Activated T-cell treated with anti-CD3 and anti-CD28 coated beads, Interleukin-2, amount 50 U/mL, for 48 hours (primary cell): ENCODE measurements at regions not wholly inside any gene's neighbourhood (a gene's known extent, or its start where the extent isn't known, plus 50 kb on each side); places are given as distances from the start of the nearest gene placed in this dataset.
"Not testable (repeated sequence)": the region's sequence is repeated elsewhere in the genome, so short reads cannot be mapped to it uniquely, and the experiment has no call there.

Experiments
- DNase-seq, 2 experiments: peaks; one replicate each; pipeline ENCODE4 v3.0.0-alpha.2; 2020

GRCh38 chr18:1045658-1046057 is 141.0 kb downstream of the ADCYAP1 start:
- no peak for DNase-seq

DNA sequence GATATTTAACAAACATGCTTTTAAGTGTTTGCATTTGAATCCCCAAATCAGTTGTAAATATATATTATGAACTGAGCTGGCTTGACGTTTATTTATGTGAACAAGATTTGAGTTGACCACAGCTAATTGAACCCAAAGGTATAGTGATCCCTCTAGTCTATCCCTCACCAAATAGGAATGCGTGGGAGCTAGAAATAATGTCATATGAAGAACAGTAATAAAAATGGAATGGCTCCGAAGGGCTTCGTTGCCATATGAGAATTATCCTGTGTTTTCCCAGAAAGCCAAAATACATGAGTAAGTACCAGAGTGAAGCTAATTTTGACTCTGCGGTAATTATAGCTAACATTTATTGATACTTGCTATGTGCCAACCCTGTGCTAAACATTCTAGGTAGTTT is 142.7 kb downstream of the ADCYAP1 start:
- DNase-seq = no peak

DNA sequence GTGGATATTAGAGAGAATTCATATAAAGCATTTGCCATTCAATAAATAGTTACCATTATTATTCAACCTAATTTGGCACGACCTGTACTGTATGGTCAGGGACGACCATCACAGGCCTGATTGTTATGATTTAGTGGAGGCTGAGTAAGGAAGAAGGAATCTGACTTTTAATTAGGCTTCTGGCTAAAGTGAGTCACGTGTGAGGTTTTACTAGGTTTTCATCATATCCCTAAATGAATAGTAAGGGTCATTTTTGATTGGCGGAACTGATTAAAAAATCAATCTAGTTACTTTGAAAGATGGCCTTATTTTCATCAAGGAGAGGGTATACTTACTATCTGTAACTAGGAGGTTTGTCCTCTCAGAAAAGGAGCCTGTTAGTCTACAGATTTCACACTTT is 143.4 kb downstream of the ADCYAP1 start:
- DNase-seq = no peak

DNA sequence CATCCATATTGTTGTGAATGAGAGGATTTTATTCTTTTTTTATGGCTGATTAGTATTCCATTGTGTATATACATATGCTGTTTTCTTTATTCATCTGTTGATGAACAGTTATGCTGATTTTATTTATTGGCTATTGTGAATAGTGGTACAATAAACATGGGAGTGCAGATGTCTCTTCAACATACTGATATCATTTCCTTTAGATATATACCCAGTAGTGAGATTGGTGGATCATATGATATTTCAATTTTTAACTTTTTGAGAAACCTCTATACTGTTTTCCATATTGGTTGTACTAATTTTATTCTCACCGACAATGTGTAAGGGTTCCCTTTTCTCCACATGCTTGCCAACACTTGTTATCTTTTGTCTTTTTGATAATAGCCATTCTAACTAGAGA is 144.5 kb downstream of the ADCYAP1 start:
- DNase-seq = no peak

- DNase-seq = no peak
Observed at GRCh38 chr18:1050012-1050657, 145.5 kb downstream of the ADCYAP1 start.

GRCh38 chr18:1052301-1052700 is 147.6 kb downstream of the ADCYAP1 start:
- no peak for DNase-seq

DNA sequence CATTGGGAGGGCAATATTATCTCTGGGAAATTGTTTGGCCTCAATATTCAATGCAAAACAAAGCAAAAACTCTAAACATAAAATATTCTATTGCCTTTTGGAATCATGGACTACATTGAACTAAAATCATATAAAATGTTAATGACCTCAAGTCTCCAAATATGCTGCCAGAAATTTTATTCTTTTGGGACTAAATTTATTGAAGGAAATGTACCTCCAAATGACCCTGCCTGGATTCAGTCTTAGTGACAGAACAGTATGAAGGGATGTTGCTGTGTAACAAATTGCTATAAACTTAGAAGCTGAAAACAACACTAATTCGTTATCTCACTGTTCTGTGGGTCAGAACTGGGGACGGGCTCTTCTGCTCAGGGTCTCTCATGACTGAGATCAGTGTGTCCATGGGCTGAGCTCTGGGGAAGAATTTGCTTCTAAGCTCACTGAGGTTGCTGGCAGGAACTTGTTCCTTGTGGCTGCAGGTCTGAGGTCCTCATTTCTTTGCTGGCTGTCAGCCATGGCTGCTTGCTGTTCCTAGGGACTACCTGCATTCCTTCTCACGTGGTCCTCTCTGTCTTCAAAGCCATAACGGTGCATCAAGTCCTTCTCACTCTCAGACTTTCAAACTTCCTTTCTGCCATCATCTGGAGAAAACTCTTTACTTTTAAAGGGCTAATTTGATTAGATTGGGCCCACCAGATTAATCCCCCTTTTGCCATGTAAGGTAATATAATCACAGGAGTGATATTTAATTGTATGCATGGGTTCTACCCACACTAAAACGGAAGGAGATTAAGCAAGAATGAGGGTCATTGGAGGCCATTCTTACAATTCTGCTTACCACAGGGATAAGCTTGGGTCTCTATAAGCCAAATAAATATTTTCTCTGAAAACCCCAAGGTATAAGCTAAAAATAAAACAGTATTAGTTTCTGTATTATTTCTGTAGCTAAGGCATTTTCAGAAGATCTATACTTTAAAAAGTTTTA is 149.0 kb downstream of the ADCYAP1 start:
- DNase-seq = no peak

GRCh38 chr18:1056404-1056803 is 151.7 kb downstream of the ADCYAP1 start:
- no peak for DNase-seq

- DNase-seq = no peak
Observed at GRCh38 chr18:1057367-1057766, 152.7 kb downstream of the ADCYAP1 start.

DNA sequence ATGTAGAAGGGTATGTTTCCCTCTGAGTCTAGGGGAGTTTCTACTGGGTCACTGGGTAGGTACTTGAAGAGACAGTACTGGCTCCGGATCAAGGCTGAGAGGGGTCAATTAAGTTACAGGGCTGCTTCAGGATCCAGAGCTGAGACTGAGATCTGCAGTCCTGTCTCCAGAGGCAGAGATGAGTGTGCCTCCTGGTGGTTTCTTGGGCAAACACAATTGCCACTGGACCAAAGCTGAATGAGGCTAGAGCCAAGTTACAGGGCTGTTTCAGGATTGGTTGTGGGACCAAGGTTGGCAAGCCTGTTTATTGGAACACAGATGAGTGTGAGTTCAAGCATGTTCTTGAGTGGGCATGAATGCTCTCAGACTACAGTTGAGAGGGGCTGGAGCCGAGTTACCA is 157.9 kb downstream of the ADCYAP1 start:
- DNase-seq = no peak

DNA sequence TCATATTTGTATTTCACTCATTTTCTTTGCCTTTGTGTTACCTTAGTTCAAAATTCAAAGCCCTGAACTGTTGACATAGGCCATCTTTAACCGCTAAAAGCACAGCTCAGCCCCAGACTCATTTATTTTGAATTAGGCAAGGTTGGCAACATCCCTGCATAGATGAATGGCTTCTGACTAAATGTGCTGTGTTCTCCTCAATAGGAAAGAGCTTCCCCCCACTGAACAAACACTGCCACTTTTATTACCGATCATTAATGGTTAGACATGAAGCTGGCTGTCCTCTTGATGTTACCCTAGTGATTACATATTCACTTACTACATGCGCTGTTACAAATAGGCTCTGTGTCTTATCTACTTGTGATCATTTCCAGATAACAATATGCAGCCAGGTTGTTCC is 170.7 kb downstream of the ADCYAP1 start:
- no peak for DNase-seq

GRCh38 chr18:1075876-1076275 is 171.2 kb downstream of the ADCYAP1 start:
- DNase-seq = no peak

GRCh38 chr18:1078301-1078700 is 173.6 kb downstream of the ADCYAP1 start:
- no peak for DNase-seq

GRCh38 chr18:1083675-1084074 is 179.0 kb downstream of the ADCYAP1 start:
- DNase-seq = not testable (repeated sequence)

DNA sequence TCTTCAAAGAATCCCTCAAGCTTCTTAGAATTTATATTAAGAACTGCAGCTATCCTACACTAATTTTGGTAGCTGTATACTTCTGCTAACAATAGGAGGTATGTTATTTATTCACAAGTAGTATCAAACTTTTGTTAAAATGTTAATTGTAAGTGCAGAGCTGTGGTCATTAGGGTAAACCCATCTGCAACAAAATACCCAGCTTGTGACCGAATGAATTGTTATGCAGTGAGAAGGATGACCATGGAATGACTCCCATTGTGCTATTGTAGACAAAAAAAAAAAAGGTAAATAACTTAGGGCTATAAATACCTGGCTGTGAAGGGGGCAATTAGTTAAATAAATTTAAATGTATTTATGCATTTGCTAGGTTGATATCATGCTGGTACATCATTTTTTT is 186.1 kb downstream of the ADCYAP1 start:
- no peak for DNase-seq

GRCh38 chr18:1092228-1092627 is 187.6 kb downstream of the ADCYAP1 start:
- no peak for DNase-seq

- no peak for DNase-seq
Observed at GRCh38 chr18:1094409-1094808, 189.7 kb downstream of the ADCYAP1 start.

DNA sequence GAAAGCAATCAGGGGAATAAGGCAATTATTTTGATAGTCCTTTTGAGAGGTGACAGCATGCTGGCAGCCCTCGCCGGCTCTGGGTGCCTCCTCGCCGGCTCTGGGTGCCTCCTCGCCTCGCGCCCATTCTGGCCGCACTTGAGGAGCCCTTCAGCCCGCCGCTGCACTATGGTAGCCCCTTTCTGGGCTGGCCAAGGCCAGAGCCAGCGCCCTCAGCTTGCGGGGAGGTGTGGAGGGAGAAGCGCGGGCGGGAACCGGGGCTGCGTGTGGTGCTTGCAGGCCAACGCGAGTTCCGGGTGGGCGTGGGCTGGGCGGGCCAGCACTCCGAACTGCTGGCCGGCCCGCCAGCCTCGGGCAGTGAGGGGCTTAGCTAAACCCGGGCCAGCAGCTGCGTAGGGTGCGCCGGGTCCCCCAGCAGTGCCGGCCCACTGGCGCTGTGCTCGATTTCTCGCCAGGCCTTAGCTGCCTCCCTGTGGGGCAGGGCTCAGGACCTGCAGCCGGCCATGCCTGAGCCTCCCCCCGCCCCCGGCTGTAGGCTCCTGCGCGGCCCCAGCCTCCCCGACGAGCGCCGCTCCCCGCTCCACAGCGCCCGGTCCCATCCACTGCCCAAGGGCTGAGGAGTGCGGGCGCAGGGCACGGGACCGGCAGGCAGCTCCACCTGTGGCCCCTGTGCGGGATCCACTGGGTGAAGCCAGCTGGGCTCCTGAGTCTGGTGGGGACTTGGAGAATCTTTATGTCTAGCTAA is 193.5 kb downstream of the ADCYAP1 start:
- DNase-seq = not testable (repeated sequence)

- DNase-seq = no peak
Observed at GRCh38 chr18:1102848-1103247, 198.2 kb downstream of the ADCYAP1 start.

GRCh38 chr18:1103537-1103936 is 198.9 kb downstream of the ADCYAP1 start:
- no peak for DNase-seq

DNA sequence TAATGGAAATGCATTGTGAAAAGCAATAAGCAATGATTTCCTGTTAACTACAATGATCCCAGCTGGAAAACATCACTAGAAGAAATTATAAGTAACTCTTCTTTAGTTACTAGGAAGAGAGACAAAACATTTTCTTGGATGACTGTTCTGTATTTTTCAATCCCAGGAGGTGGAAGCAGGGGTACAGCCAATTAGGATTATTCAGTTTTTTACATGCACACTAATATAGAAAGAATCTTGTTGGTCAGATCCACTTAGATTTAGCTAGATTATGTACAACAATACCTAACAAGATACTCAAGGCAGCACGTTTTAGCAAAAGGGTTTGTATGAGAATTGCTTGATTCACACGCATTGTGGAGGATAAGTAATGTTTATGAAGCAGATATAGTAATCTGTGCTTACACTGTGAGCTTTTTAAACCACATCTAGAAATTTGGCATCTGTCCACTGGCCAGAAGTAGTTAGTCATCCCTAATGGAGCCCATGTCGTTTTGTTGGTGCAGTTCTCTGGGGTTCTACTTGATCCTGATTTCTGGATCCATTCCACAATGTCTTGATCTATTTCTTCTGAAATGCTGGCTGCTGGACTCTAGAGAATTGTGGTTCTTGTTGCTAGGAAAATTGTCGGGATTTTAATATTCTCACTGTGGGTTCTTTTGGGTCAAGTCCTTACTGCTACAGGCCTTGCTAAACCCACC is 199.7 kb downstream of the ADCYAP1 start:
- DNase-seq = no peak

DNA sequence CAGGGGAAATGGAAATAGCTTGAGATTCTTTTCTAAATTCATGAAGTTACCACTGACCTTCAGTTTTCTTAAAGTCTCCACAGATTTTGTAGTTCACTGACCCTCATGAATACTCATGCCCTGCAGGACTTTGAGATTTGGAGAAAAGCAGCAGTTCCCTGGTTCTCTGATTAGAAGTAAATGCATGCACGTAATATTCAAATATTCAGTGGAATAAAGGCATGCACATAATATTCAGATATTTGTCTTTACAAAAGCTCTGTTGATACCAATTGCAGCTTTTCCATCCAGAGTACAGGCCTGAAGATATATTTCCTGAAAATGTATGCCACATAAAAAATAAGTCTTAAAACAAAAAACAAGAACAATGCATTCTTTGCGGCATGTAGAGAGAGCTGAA is 219.8 kb downstream of the ADCYAP1 start:
- no peak for DNase-seq

- no peak for DNase-seq
Observed at GRCh38 chr18:1133541-1133940, 228.9 kb downstream of the ADCYAP1 start.
